OCI-LY3 (cell line): ENCODE measurements at regions not wholly inside any gene's neighbourhood (a gene's known extent, or its start where the extent isn't known, plus 50 kb on each side); places are given as distances from the start of the nearest gene placed in this dataset.

ENCODE experiments used
- CTCF ChIP-seq: fragments of 200-600, 300-600 bp; sonication (generic); IDR thresholded peaks from 2 replicates; pipeline ENCODE4 v1.5.1; 2014; ENCODE audit warnings: antibody characterized with exemption, low read length, low read depth
- EZH2phosphoT487 ChIP-seq: fragments of 200-600 bp; shearing (Covaris generic); IDR thresholded peaks from 2 replicates; pipeline ENCODE4 v1.6.1; 2018; ENCODE audit warnings: antibody characterized with exemption, mixed run types, low read depth

- TF ChIP-seq CTCF (no peak), EZH2phosphoT487 (no peak)
Measured at GRCh38 chr10:78785066-78785465, 283.7 kb upstream of the ZMIZ1 start.
